ENCODE measurements at regions not wholly inside any gene's neighbourhood (a gene's known extent, or its start where the extent isn't known, plus 50 kb on each side); places are given as distances from the start of the nearest gene placed in this dataset.

DNA sequence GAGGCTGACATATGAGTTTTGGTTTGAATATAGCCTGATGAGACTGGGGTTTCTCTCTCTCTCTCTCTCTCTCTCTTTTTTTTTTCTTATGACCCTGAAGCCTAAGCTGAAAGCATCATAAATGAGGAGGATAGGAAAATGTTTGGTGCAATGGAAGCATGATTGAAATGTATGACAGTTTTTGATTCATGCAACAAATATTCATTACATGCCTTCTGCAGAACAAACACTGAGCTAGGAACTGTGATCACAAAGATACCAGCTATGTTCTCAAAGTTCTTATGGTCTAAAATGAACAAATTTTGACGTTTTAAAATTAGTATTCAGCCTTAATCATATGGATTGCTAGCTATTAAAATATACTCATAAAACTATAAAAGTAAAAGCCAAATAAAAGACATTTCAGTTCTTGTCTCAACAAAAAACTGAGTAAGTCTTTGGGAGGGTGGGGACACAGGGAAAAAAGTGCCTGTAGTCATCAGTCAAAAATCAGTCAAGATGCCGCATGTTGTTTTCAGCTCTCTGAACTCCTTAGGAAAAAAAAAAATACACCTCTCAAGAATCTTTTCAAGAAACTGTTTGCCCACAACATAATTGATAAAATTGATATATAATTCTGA lies 57.2 kb downstream of the NKX6-1 start:
- Histone ChIP-seq H3K4me3 (no peak overlapping the region), H3K9me3 (no peaks in the 10 kb centered on the region), H3K27me3 (no peaks in the 10 kb centered on the region), H3K27ac (no peak overlapping the region), H3K4me1 (no peaks in the 10 kb centered on the region), H3K36me3 (no peaks in the 10 kb centered on the region)
- no peak for TF ChIP-seq POLR2A (IDR thresholded peaks at IDR 0.05)
- no peak for TF ChIP-seq EP300 (IDR thresholded peaks at IDR 0.05)
- TF ChIP-seq, protein P1, sequence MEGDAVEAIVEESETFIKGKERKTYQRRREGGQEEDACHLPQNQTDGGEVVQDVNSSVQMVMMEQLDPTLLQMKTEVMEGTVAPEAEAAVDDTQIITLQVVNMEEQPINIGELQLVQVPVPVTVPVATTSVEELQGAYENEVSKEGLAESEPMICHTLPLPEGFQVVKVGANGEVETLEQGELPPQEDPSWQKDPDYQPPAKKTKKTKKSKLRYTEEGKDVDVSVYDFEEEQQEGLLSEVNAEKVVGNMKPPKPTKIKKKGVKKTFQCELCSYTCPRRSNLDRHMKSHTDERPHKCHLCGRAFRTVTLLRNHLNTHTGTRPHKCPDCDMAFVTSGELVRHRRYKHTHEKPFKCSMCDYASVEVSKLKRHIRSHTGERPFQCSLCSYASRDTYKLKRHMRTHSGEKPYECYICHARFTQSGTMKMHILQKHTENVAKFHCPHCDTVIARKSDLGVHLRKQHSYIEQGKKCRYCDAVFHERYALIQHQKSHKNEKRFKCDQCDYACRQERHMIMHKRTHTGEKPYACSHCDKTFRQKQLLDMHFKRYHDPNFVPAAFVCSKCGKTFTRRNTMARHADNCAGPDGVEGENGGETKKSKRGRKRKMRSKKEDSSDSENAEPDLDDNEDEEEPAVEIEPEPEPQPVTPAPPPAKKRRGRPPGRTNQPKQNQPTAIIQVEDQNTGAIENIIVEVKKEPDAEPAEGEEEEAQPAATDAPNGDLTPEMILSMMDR (IDR thresholded peaks at IDR 0.05) = no peak
- 60 to 71% methylated on average over 2 of the region's 2 CpGs for WGBS, 2 donors
- DNase-seq (ENCODE audit: low spot score in 2 of 2) = no peak

DNA sequence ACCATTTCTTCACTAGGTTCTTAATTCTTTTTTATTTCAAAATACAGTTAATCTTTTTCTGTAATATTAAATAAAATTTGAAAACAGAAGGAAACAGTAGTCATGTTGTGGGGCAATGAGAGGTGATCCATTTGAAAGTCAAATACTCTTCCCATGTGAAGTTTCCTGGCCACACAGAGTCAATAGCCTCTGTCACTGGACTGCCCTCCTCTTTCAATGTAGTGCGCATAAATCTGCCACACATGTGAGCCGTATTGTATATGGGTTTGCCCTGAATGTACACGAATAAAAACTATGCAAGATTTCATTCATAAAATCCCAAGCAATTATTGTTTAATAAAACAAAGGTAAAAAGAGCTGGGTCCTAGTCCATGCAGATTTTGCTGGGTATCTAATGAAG lies 59.1 kb downstream of the NKX6-1 start:
- TF ChIP-seq EP300 (IDR thresholded peaks at IDR 0.05) = no peak
- no peak for TF ChIP-seq POLR2A (IDR thresholded peaks at IDR 0.05)
- TF ChIP-seq, protein P1 (IDR thresholded peaks at IDR 0.05) = no peak
- Histone ChIP-seq H3K4me3 (no peak overlapping the region), H3K27ac (no peak overlapping the region), H3K36me3 (no peaks in the 10 kb centered on the region), H3K27me3 (no peaks in the 10 kb centered on the region), H3K9me3 (no peaks in the 10 kb centered on the region), H3K4me1 (no peaks in the 10 kb centered on the region)
- 50 to 61% methylated on average over 3 of the region's 3 CpGs for WGBS, 2 donors
- no peak for DNase-seq (ENCODE audit: low spot score in 2 of 2)

DNA sequence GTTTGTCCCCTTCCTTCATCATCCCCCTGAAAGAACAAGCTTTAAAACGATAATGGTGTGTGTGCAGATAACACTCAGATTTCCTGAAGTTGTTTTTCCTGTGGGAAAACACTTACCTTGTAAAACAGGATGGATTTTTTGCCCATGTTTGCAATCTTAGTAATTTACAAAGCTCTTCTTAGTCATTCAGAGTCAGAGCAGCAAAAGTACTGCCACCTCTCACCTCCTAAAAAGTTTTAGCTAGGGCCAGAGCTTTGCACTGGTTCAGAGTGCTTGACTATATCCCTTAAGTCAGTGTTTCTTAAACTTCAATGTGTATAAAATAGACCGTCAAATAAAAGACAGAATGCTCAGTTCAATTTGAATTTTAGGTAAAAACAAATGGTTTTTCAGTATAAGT lies 62.3 kb downstream of the NKX6-1 start:
- H3K36me3 ChIP-seq = no peaks in the 10 kb centered on the region
- WGBS, 2 donors = 56 to 68% methylated on average over 2 of the region's 2 CpGs
- no peak overlapping the region for H3K4me3 ChIP-seq
- no peaks in the 10 kb centered on the region for H3K4me1 ChIP-seq
- H3K27me3 ChIP-seq = no peaks in the 10 kb centered on the region
- H3K9me3 ChIP-seq = no peaks in the 10 kb centered on the region
- no peak overlapping the region for H3K27ac ChIP-seq
- TF ChIP-seq POLR2A (IDR thresholded peaks at IDR 0.05) (no peak), EP300 (IDR thresholded peaks at IDR 0.05) (no peak)
- TF ChIP-seq, protein P1 (IDR thresholded peaks at IDR 0.05) = no peak
- no peak for DNase-seq (ENCODE audit: low spot score in 2 of 2)

DNA sequence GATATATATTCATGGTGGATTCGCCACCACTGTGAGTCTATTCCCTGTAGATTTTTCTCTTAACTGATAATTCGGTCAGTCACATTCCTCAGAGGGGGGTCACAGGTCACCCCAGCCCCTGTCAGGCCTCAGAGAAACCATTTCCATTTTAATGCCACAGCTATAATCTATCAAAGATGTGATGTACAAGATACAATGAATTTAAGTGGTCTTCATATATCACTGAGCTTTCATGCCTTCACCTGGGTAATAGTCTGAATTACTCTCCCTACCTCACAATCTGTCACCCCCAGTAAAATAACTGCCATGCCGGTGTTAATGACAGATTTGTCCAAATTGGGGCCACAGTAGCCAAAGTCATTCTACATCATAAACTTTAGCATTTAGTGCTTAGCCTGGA lies 64.7 kb downstream of the NKX6-1 start:
- DNase-seq (ENCODE audit: low spot score in 2 of 2) = no peak
- WGBS, 2 donors = 75 to 78% methylated on average over 3 of the region's 3 CpGs
- no peaks in the 10 kb centered on the region for H3K4me1 ChIP-seq

DNA sequence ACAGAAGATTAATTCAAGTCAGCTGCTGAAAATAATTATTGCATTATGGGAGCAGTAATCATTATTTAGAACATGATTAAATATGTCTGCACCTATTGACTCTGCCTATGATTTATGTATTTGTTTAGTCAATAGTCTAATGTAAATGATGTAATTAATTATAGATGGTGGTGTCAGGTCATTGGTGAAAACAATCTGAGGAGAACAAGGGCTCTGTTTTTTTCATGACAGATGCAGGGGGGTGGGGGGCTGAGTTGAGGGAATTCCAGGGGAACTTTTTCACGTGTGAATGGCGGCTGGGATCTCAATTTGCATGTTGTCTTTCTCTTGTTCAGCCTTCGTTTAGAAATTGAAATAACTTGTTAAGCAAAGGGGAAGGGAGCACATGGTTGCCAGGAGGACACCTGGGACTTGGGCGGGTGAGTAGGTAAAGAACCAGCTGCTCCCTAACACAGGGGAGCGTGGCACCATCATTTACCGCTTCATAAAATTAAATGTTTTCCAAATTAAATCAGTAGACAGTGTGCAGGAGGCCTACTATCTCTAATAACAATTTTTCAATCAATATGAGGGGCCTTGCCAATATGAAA lies 65.4 kb downstream of the NKX6-1 start:
- TF ChIP-seq, protein P1 (IDR thresholded peaks at IDR 0.05) = no peak
- no peak for TF ChIP-seq POLR2A (IDR thresholded peaks at IDR 0.05)
- no peak for TF ChIP-seq EP300 (IDR thresholded peaks at IDR 0.05)
- H3K4me1 ChIP-seq = no peaks in the 10 kb centered on the region

More for the DNA sequence above, 64.7 kb downstream of the NKX6-1 start:
- no peaks in the 10 kb centered on the region for H3K9me3 ChIP-seq
- H3K27me3 ChIP-seq = no peaks in the 10 kb centered on the region
- no peak overlapping the region for H3K27ac ChIP-seq
- H3K4me3 ChIP-seq = no peak overlapping the region
- no peaks in the 10 kb centered on the region for H3K36me3 ChIP-seq
- TF ChIP-seq, protein P1 (IDR thresholded peaks at IDR 0.05) = no peak
- no peak for TF ChIP-seq POLR2A (IDR thresholded peaks at IDR 0.05)
- TF ChIP-seq EP300 (IDR thresholded peaks at IDR 0.05) = no peak

More for the DNA sequence above, 65.4 kb downstream of the NKX6-1 start:
- no peaks in the 10 kb centered on the region for H3K27me3 ChIP-seq
- H3K9me3 ChIP-seq = no peaks in the 10 kb centered on the region
- no peak for DNase-seq (ENCODE audit: low spot score in 2 of 2)
- no peaks in the 10 kb centered on the region for H3K36me3 ChIP-seq
- H3K4me3 ChIP-seq = no peak overlapping the region
- WGBS, 2 donors = 65 to 66% methylated on average over 6 of the region's 6 CpGs
- H3K27ac ChIP-seq = no peak overlapping the region

Measured in tibial nerve (tissue), 4 donors.